Loucy (cell line): ENCODE measurements at regions not wholly inside any gene's neighbourhood (a gene's known extent, or its start where the extent isn't known, plus 50 kb on each side); places are given as distances from the start of the nearest gene placed in this dataset.

ENCODE experiments used
- CTCF ChIP-seq: fragments of 200-600 bp; sonication (generic); conservative IDR thresholded peaks from 2 replicates; pipeline ENCODE4 v1.5.1; 2014; ENCODE audit warnings: mild to moderate bottlenecking, antibody characterized with exemption, low read length
- EZH2phosphoT487 ChIP-seq: fragments of 200-600 bp; IDR thresholded peaks from 2 replicates; pipeline ENCODE4 v1.6.1; 2018; ENCODE audit warnings: antibody characterized with exemption, mild to moderate bottlenecking, moderate library complexity, borderline replicate concordance

GRCh38 chr13:61136093-61136492 lies 279.6 kb downstream of the PCDH20 start:
- TF ChIP-seq EZH2phosphoT487 (no peak), CTCF (no peak)
